ENCODE measurements at regions not wholly inside any gene's neighbourhood (a gene's known extent, or its start where the extent isn't known, plus 50 kb on each side); places are given as distances from the start of the nearest gene placed in this dataset.
"Not testable (repeated sequence)": the region's sequence is repeated elsewhere in the genome, so short reads cannot be mapped to it uniquely, and the experiment has no call there.

GRCh38 chr10:65235266-65235665 is 1690.6 kb upstream of the LRRTM3 start:
- Histone ChIP-seq H3K9me2 (ENCODE audit: low read depth, low read length) (no peaks in the 10 kb centered on the region), H3K4me3 (ENCODE audit: low read depth, low read length, poor library complexity, severe bottlenecking) (no peak overlapping the region), H3K27me3 (ENCODE audit: insufficient read depth, low read length) (no peaks in the 10 kb centered on the region), H3K36me3 (ENCODE audit: insufficient read depth, low read length) (no peaks in the 10 kb centered on the region), H3K9me3 (ENCODE audit: low read length) (no peaks in the 10 kb centered on the region), H3K4me1 (ENCODE audit: insufficient read depth, low read length, severe bottlenecking) (no peaks in the 10 kb centered on the region), H3K4me2 (ENCODE audit: low read length) (no peak overlapping the region), H3K9ac (ENCODE audit: low read length) (no peak overlapping the region), H3F3A (ENCODE audit: insufficient read depth, low read length) (no peaks in the 10 kb centered on the region), H4K20me1 (ENCODE audit: insufficient read depth, low read length) (no peaks in the 10 kb centered on the region), H3K79me2 (ENCODE audit: insufficient read depth, low read length) (no peaks in the 10 kb centered on the region), H3K27ac (ENCODE audit: low read depth, low read length, poor library complexity, severe bottlenecking) (no peak overlapping the region), H2AFZ (ENCODE audit: low read length) (no peak overlapping the region)
- no peak for TF ChIP-seq EZH2 (IDR thresholded peaks at IDR 0.05; ENCODE audit: borderline replicate concordance, low read length)
- no peak for TF ChIP-seq CTCF (IDR thresholded peaks at IDR 0.05; ENCODE audit: low read length)

GRCh38 chr10:65235846-65236245 is 1690.0 kb upstream of the LRRTM3 start:
- H3K4me1 ChIP-seq (ENCODE audit: insufficient read depth, low read length, severe bottlenecking): no peaks in the 10 kb centered on the region
- no peaks in the 10 kb centered on the region for H3K79me2 ChIP-seq (ENCODE audit: insufficient read depth, low read length)
- H3K4me2 ChIP-seq (ENCODE audit: low read length): no peak overlapping the region
- no peaks in the 10 kb centered on the region for H3K27me3 ChIP-seq (ENCODE audit: insufficient read depth, low read length)
- H3K9me2 ChIP-seq (ENCODE audit: low read depth, low read length): no peaks in the 10 kb centered on the region
- no peaks in the 10 kb centered on the region for H3K36me3 ChIP-seq (ENCODE audit: insufficient read depth, low read length)
- H4K20me1 ChIP-seq (ENCODE audit: insufficient read depth, low read length): no peaks in the 10 kb centered on the region
- H3F3A ChIP-seq (ENCODE audit: insufficient read depth, low read length): no peaks in the 10 kb centered on the region
- H3K9me3 ChIP-seq (ENCODE audit: low read length): no peaks in the 10 kb centered on the region
- TF ChIP-seq EZH2 (IDR thresholded peaks at IDR 0.05; ENCODE audit: borderline replicate concordance, low read length) (no peak), CTCF (IDR thresholded peaks at IDR 0.05; ENCODE audit: low read length) (no peak)
- no peak overlapping the region for H3K4me3 ChIP-seq (ENCODE audit: low read depth, low read length, poor library complexity, severe bottlenecking)
- H3K27ac ChIP-seq (ENCODE audit: low read depth, low read length, poor library complexity, severe bottlenecking): no peak overlapping the region
- no peak overlapping the region for H3K9ac ChIP-seq (ENCODE audit: low read length)
- no peak overlapping the region for H2AFZ ChIP-seq (ENCODE audit: low read length)

GRCh38 chr10:65265451-65265954 is 1660.3 kb upstream of the LRRTM3 start:
- H3K4me2 ChIP-seq (ENCODE audit: low read length): no peak overlapping the region
- H3K9me2 ChIP-seq (ENCODE audit: low read depth, low read length): no peaks in the 10 kb centered on the region
- H2AFZ ChIP-seq (ENCODE audit: low read length): no peak overlapping the region
- no peaks in the 10 kb centered on the region for H3K4me1 ChIP-seq (ENCODE audit: insufficient read depth, low read length, severe bottlenecking)
- H3K4me3 ChIP-seq (ENCODE audit: low read depth, low read length, poor library complexity, severe bottlenecking): no peak overlapping the region
- H4K20me1 ChIP-seq (ENCODE audit: insufficient read depth, low read length): no peaks in the 10 kb centered on the region
- no peak overlapping the region for H3K27ac ChIP-seq (ENCODE audit: low read depth, low read length, poor library complexity, severe bottlenecking)
- H3K9ac ChIP-seq (ENCODE audit: low read length): no peak overlapping the region
- no peaks in the 10 kb centered on the region for H3F3A ChIP-seq (ENCODE audit: insufficient read depth, low read length)
- H3K9me3 ChIP-seq (ENCODE audit: low read length): no peaks in the 10 kb centered on the region
- TF ChIP-seq EZH2 (IDR thresholded peaks at IDR 0.05; ENCODE audit: borderline replicate concordance, low read length) (no peak), CTCF (IDR thresholded peaks at IDR 0.05; ENCODE audit: low read length) (no peak)
- no peaks in the 10 kb centered on the region for H3K79me2 ChIP-seq (ENCODE audit: insufficient read depth, low read length)
- H3K36me3 ChIP-seq (ENCODE audit: insufficient read depth, low read length): no peaks in the 10 kb centered on the region
- no peaks in the 10 kb centered on the region for H3K27me3 ChIP-seq (ENCODE audit: insufficient read depth, low read length)

GRCh38 chr10:65269551-65269950 is 1656.3 kb upstream of the LRRTM3 start:
- H3K79me2 ChIP-seq (ENCODE audit: insufficient read depth, low read length); H3K9ac ChIP-seq (ENCODE audit: low read length); H3K27me3 ChIP-seq (ENCODE audit: insufficient read depth, low read length); H3K4me3 ChIP-seq (ENCODE audit: low read depth, low read length, poor library complexity, severe bottlenecking); H3K9me3 ChIP-seq (ENCODE audit: low read length); H3K4me2 ChIP-seq (ENCODE audit: low read length); H3F3A ChIP-seq (ENCODE audit: insufficient read depth, low read length); H3K4me1 ChIP-seq (ENCODE audit: insufficient read depth, low read length, severe bottlenecking); H3K36me3 ChIP-seq (ENCODE audit: insufficient read depth, low read length); H4K20me1 ChIP-seq (ENCODE audit: insufficient read depth, low read length); H3K9me2 ChIP-seq (ENCODE audit: low read depth, low read length); H2AFZ ChIP-seq (ENCODE audit: low read length); H3K27ac ChIP-seq (ENCODE audit: low read depth, low read length, poor library complexity, severe bottlenecking): not testable (repeated sequence)
